HepG2 (cell line): ENCODE measurements at regions not wholly inside any gene's neighbourhood (a gene's known extent, or its start where the extent isn't known, plus 50 kb on each side); places are given as distances from the start of the nearest gene placed in this dataset.
"Not testable (repeated sequence)": the region's sequence is repeated elsewhere in the genome, so short reads cannot be mapped to it uniquely, and the experiment has no call there.

ENCODE experiments used
- HNF4G ChIP-seq, 2 experiments: sonication (generic) in 1 of 2; formaldehyde crosslinking in 1 of 2; IDR thresholded peaks; 2 replicates each; pipeline versions ENCODE4 v1.4.0 to v1.6.1; 2011 to 2020; ENCODE audit warnings: borderline replicate concordance in 2 of 2, low read depth in 2 of 2, mild to moderate bottlenecking in 2 of 2, low read length in 1 of 2, missing genetic modification reagents in 1 of 2, moderate library complexity in 1 of 2
- POLR2AphosphoS5 ChIP-seq: IDR thresholded peaks from 2 replicates; pipeline ENCODE4 v1.6.1; 2012; ENCODE audit warnings: low read depth, low read length
- REXO4 ChIP-seq: sonication (generic); formaldehyde crosslinking; IDR thresholded peaks from 2 replicates; pipeline ENCODE4 v1.8.0; 2022; ENCODE audit warnings: missing genetic modification reagents, mild to moderate bottlenecking, borderline replicate concordance
- YY1 ChIP-seq: IDR thresholded peaks from 2 replicates; pipeline ENCODE4 v1.6.1; 2011; ENCODE audit warnings: low read length, low read depth, moderate library complexity, mild to moderate bottlenecking; ENCODE audit not compliant: insufficient read depth, insufficient replicate concordance
- ZNF20 ChIP-seq: sonication (generic); formaldehyde crosslinking; IDR thresholded peaks from 2 replicates; pipeline ENCODE4 v1.4.0; 2020; ENCODE audit warnings: mild to moderate bottlenecking, moderate library complexity, missing genetic modification reagents

DNA sequence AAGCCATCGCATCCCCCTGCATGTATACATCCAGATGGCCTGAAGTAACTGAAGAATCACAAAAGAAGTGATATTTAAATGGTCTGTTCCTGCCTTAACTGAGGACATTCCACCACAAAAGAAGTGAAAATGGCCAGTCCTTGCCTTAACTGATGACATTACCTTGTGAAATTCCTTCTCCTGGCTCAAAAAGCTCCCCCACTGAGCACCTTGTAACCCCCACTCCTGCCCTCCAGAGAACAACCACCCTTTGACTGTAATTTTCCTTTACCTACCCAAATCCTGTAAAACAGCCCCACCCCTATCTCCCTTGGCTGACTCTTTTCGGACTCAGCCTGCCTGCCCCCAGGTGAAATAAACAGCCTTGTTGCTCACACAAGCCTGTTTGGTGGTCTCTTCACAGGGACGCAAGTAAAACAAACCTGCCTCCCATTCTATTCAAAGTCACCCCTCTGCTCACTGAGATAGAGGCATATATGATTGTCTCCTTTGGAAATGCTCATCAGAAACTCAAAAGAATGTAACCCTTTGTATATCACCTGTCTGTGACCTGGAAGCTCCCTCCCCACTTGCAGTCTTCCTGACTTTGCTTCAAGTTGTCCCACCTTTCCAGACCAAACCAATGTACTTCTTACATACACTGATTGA lies 227.0 kb upstream of the TACR3 start:
- TF ChIP-seq HNF4G (IDR thresholded peaks at IDR 0.05; ENCODE audit: borderline replicate concordance, low read depth, low read length); HNF4G (CRISPR knock-in tag; IDR thresholded peaks at IDR 0.05; ENCODE audit: borderline replicate concordance, low read depth); YY1; REXO4 (CRISPR knock-in tag); ZNF20 (CRISPR knock-in tag); POLR2AphosphoS5: not testable (repeated sequence)
